ENCODE measurements at regions not wholly inside any gene's neighbourhood (a gene's known extent, or its start where the extent isn't known, plus 50 kb on each side); places are given as distances from the start of the nearest gene placed in this dataset.
"Not testable (repeated sequence)": the region's sequence is repeated elsewhere in the genome, so short reads cannot be mapped to it uniquely, and the experiment has no call there.

- H3K4me1 Mint-ChIP-seq (ENCODE audit: low read depth); H3K4me3 Mint-ChIP-seq; H3K27me3 ChIP-seq (ENCODE audit: control insufficient read depth in 1 of 2, insufficient read depth in 2 of 2, low read length in 2 of 2); ATAC-seq (ENCODE audit: poor library complexity); DNase-seq; POLR2A ChIA-PET; H3K27me3 Mint-ChIP-seq; H3K36me3 ChIP-seq (ENCODE audit: insufficient read depth, low read length); H3K36me3 Mint-ChIP-seq (ENCODE audit: low read depth); CTCF ChIA-PET; intact Hi-C loops (cut with DNase I, micrococcal nuclease); H3K4me1 ChIP-seq (ENCODE audit: insufficient read depth, low read length); H3K27ac Mint-ChIP-seq; H3K27ac ChIP-seq (ENCODE audit: low read depth in 1 of 2, low read length in 2 of 2); H3K4me3 ChIP-seq (ENCODE audit: low read length); H3K9me3 ChIP-seq (ENCODE audit: control insufficient read depth in 1 of 2, insufficient read depth in 1 of 2, low read length in 2 of 2); H3K9me3 Mint-ChIP-seq: not testable (repeated sequence)
Observed at GRCh38 chr12:131206630-131207299, 253.1 kb downstream of the ADGRD1 start.

- H3K4me1 Mint-ChIP-seq (ENCODE audit: low read depth); H3K9me3 ChIP-seq (ENCODE audit: control insufficient read depth in 1 of 2, insufficient read depth in 1 of 2, low read length in 2 of 2); H3K4me1 ChIP-seq (ENCODE audit: insufficient read depth, low read length); H3K27ac Mint-ChIP-seq; H3K27me3 Mint-ChIP-seq; intact Hi-C loops (cut with DNase I, micrococcal nuclease); H3K27ac ChIP-seq (ENCODE audit: low read depth in 1 of 2, low read length in 2 of 2); ATAC-seq (ENCODE audit: poor library complexity); POLR2A ChIA-PET; DNase-seq; H3K4me3 ChIP-seq (ENCODE audit: low read length); H3K4me3 Mint-ChIP-seq; H3K36me3 ChIP-seq (ENCODE audit: insufficient read depth, low read length); H3K36me3 Mint-ChIP-seq (ENCODE audit: low read depth); H3K27me3 ChIP-seq (ENCODE audit: control insufficient read depth in 1 of 2, insufficient read depth in 2 of 2, low read length in 2 of 2); CTCF ChIA-PET; H3K9me3 Mint-ChIP-seq: not testable (repeated sequence)
Observed at GRCh38 chr12:131207300-131207660, 253.6 kb downstream of the ADGRD1 start.

- H3K27me3 Mint-ChIP-seq; H3K4me1 ChIP-seq (ENCODE audit: insufficient read depth, low read length); H3K9me3 Mint-ChIP-seq; POLR2A ChIA-PET; H3K27ac Mint-ChIP-seq; H3K36me3 ChIP-seq (ENCODE audit: insufficient read depth, low read length); H3K4me3 ChIP-seq (ENCODE audit: low read length); ATAC-seq (ENCODE audit: poor library complexity); DNase-seq; H3K9me3 ChIP-seq (ENCODE audit: control insufficient read depth in 1 of 2, insufficient read depth in 1 of 2, low read length in 2 of 2); CTCF ChIA-PET; H3K36me3 Mint-ChIP-seq (ENCODE audit: low read depth); intact Hi-C loops (cut with DNase I, micrococcal nuclease); H3K27me3 ChIP-seq (ENCODE audit: control insufficient read depth in 1 of 2, insufficient read depth in 2 of 2, low read length in 2 of 2); H3K27ac ChIP-seq (ENCODE audit: low read depth in 1 of 2, low read length in 2 of 2); H3K4me1 Mint-ChIP-seq (ENCODE audit: low read depth); H3K4me3 Mint-ChIP-seq: not testable (repeated sequence)
Observed at GRCh38 chr12:131207841-131208240, 254.1 kb downstream of the ADGRD1 start.

GRCh38 chr12:131208425-131208824 is 254.7 kb downstream of the ADGRD1 start:
- TF ChIP-seq CTCF (IDR thresholded peaks at IDR 0.05), result no peak
- Histone ChIP-seq H3K27ac (ENCODE audit: low read depth in 1 of 2, low read length in 2 of 2) (no peak overlapping the region), H3K27me3 (ENCODE audit: control insufficient read depth in 1 of 2, insufficient read depth in 2 of 2, low read length in 2 of 2) (peaks cover 0 to 4% of the 10 kb centered on the region in 2 experiments), H3K4me1 (ENCODE audit: insufficient read depth, low read length) (peaks cover 5% of the 10 kb centered on the region), H3K9me3 (ENCODE audit: control insufficient read depth in 1 of 2, insufficient read depth in 1 of 2, low read length in 2 of 2) (no peaks in the 10 kb centered on the region), H3K36me3 (ENCODE audit: insufficient read depth, low read length) (no peaks in the 10 kb centered on the region), H3K4me3 (ENCODE audit: low read length) (no peak overlapping the region)
- intact Hi-C loops (cut with DNase I, micrococcal nuclease), result no loop called here
- no peak overlapping the region for H3K4me3 Mint-ChIP-seq
- H3K27ac Mint-ChIP-seq, result no peak overlapping the region
- no peaks in the 10 kb centered on the region for H3K9me3 Mint-ChIP-seq
- peaks cover 6% of the 10 kb centered on the region for H3K4me1 Mint-ChIP-seq (ENCODE audit: low read depth)
- CTCF ChIA-PET, result no interaction called here
- POLR2A ChIA-PET, result no interaction called here
- H3K27me3 Mint-ChIP-seq, result no peaks in the 10 kb centered on the region
- DNase-seq (no peak), ATAC-seq (ENCODE audit: poor library complexity) (no peak)
- no peaks in the 10 kb centered on the region for H3K36me3 Mint-ChIP-seq (ENCODE audit: low read depth)
